ENCODE measurements at regions not wholly inside any gene's neighbourhood (a gene's known extent, or its start where the extent isn't known, plus 50 kb on each side); places are given as distances from the start of the nearest gene placed in this dataset.

DNA sequence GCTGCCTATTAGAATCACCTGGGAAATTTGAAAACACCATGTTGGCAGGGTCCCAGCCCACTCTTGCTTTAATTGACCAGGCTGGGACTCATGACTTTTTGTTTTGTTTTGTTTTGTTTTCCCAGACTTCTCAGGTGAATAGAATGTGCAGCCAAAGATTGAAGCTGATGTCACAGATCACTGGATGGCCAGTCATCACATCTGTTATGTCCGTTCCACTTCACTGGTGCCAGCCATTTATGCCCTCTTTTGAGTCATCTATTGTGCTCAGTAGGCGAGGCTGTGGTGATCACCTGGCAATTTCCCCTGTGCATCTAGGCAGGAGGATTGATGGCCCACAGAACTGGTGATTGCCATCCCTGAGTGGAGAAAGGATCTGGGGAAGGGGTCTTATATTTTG lies 297.3 kb downstream of the INSC start:
- ChIA-PET POLR2A (ENCODE audit: low non-redundant PET) (no interaction called here), CTCF (no interaction called here)
- no peaks in the 10 kb centered on the region for H3K9me3 ChIP-seq (ENCODE audit: low read depth, low read length, poor library complexity, severe bottlenecking)
- H3K4me1 ChIP-seq (ENCODE audit: insufficient read depth, low read length, poor library complexity, severe bottlenecking) = no peaks in the 10 kb centered on the region
- TF ChIP-seq EZH2 (IDR thresholded peaks at IDR 0.05; ENCODE audit: borderline replicate concordance, low read depth, low read length, poor library complexity, severe bottlenecking) = no peak
- TF ChIP-seq CTCF (conservative IDR thresholded peaks at IDR 0.05; ENCODE audit: low read depth, low read length) = no peak
- BruUV-seq (replicated peaks) = no TSS peak
- intact Hi-C loops (cut with micrococcal nuclease; ENCODE audit: unreplicated experiment) = loop anchor here (5.0 kb wide), 1 partner anchor 90 kb away; no protein-coding TSS in a partner anchor
- H3K27ac ChIP-seq (ENCODE audit: low read depth, low read length, poor library complexity, severe bottlenecking) = no peak overlapping the region
- no peak overlapping the region for H3K4me3 ChIP-seq (ENCODE audit: low read depth, low read length, poor library complexity, severe bottlenecking)
- DNase-seq (ENCODE audit: low spot score) = no peak
- no peaks in the 10 kb centered on the region for H3K36me3 ChIP-seq (ENCODE audit: insufficient read depth, low read length, poor library complexity, severe bottlenecking)
- H3K27me3 ChIP-seq (replicated peaks; ENCODE audit: insufficient read depth, low read depth, low read length, poor library complexity) = no peaks in the 10 kb centered on the region

DNA sequence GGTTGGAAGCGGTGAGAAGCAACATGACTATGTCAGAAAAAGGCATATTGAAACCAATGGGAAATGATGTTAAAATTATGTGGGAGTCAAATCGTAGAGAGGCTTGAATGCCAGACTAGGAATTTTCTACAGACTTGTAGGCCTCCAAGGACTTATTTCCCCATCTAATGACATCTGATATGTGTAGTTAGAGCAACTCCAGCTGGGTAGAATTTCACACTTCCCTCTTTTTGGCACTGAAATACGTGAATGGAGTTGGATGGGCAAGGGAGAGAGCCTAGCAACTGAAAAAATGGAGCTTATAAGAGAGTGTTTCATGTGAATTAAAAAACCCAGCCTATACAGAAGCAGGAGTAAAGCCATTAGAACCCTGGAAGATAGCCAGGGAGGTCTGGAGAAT lies 304.2 kb downstream of the INSC start:
- ChIA-PET CTCF (no interaction called here), POLR2A (ENCODE audit: low non-redundant PET) (no interaction called here)
- Histone ChIP-seq H3K9me3 (ENCODE audit: low read depth, low read length, poor library complexity, severe bottlenecking) (no peaks in the 10 kb centered on the region), H3K4me1 (ENCODE audit: insufficient read depth, low read length, poor library complexity, severe bottlenecking) (no peaks in the 10 kb centered on the region), H3K4me3 (ENCODE audit: low read depth, low read length, poor library complexity, severe bottlenecking) (no peak overlapping the region), H3K27me3 (replicated peaks; ENCODE audit: insufficient read depth, low read depth, low read length, poor library complexity) (no peaks in the 10 kb centered on the region), H3K36me3 (ENCODE audit: insufficient read depth, low read length, poor library complexity, severe bottlenecking) (no peaks in the 10 kb centered on the region), H3K27ac (ENCODE audit: low read depth, low read length, poor library complexity, severe bottlenecking) (no peak overlapping the region)
- BruUV-seq (replicated peaks) = no TSS peak
- no peak for DNase-seq (ENCODE audit: low spot score)
- intact Hi-C loops (cut with micrococcal nuclease; ENCODE audit: unreplicated experiment) = no loop called here
- TF ChIP-seq EZH2 (IDR thresholded peaks at IDR 0.05; ENCODE audit: borderline replicate concordance, low read depth, low read length, poor library complexity, severe bottlenecking) = no peak
- TF ChIP-seq CTCF (conservative IDR thresholded peaks at IDR 0.05; ENCODE audit: low read depth, low read length) = no peak

GRCh38 chr11:15419696-15420095 lies 305.0 kb downstream of the INSC start:
- no TSS peak for BruUV-seq (replicated peaks)
- Histone ChIP-seq H3K36me3 (ENCODE audit: insufficient read depth, low read length, poor library complexity, severe bottlenecking) (no peaks in the 10 kb centered on the region), H3K27ac (ENCODE audit: low read depth, low read length, poor library complexity, severe bottlenecking) (no peak overlapping the region), H3K9me3 (ENCODE audit: low read depth, low read length, poor library complexity, severe bottlenecking) (no peaks in the 10 kb centered on the region), H3K4me1 (ENCODE audit: insufficient read depth, low read length, poor library complexity, severe bottlenecking) (no peaks in the 10 kb centered on the region), H3K27me3 (replicated peaks; ENCODE audit: insufficient read depth, low read depth, low read length, poor library complexity) (no peaks in the 10 kb centered on the region), H3K4me3 (ENCODE audit: low read depth, low read length, poor library complexity, severe bottlenecking) (no peak overlapping the region)
- intact Hi-C loops (cut with micrococcal nuclease; ENCODE audit: unreplicated experiment) = no loop called here
- DNase-seq (ENCODE audit: low spot score) = no peak
- ChIA-PET POLR2A (ENCODE audit: low non-redundant PET) (no interaction called here), CTCF (no interaction called here)
- no peak for TF ChIP-seq CTCF (conservative IDR thresholded peaks at IDR 0.05; ENCODE audit: low read depth, low read length)
- TF ChIP-seq EZH2 (IDR thresholded peaks at IDR 0.05; ENCODE audit: borderline replicate concordance, low read depth, low read length, poor library complexity, severe bottlenecking) = no peak
